ENCODE measurements at regions not wholly inside any gene's neighbourhood (a gene's known extent, or its start where the extent isn't known, plus 50 kb on each side); places are given as distances from the start of the nearest gene placed in this dataset.

GRCh38 chr4:104404361-104404760, 90.3 kb downstream of the CXXC4 start:
- no peak overlapping the region for H3K4me3 ChIP-seq (ENCODE audit: low read depth, low read length)

GRCh38 chr4:104395168-104395614, 99.5 kb downstream of the CXXC4 start:
- no peak for TF ChIP-seq CTCF (IDR thresholded peaks at IDR 0.05; ENCODE audit: low read depth, low read length)
- no peak overlapping the region for H3K4me3 ChIP-seq (ENCODE audit: low read depth, low read length)

More at GRCh38 chr4:104404361-104404760, 90.3 kb downstream of the CXXC4 start:
- no peak for TF ChIP-seq CTCF (IDR thresholded peaks at IDR 0.05; ENCODE audit: low read depth, low read length)

GRCh38 chr4:104394406-104395167, 100.1 kb downstream of the CXXC4 start:
- no peak for TF ChIP-seq CTCF (IDR thresholded peaks at IDR 0.05; ENCODE audit: low read depth, low read length)

GRCh38 chr4:104393655-104394324, 100.9 kb downstream of the CXXC4 start:
- no peak for TF ChIP-seq CTCF (IDR thresholded peaks at IDR 0.05; ENCODE audit: low read depth, low read length)
- H3K4me3 ChIP-seq (ENCODE audit: low read depth, low read length): no peak overlapping the region

More at GRCh38 chr4:104394406-104395167, 100.1 kb downstream of the CXXC4 start:
- no peak overlapping the region for H3K4me3 ChIP-seq (ENCODE audit: low read depth, low read length)

GRCh38 chr4:104385713-104386112, 109.0 kb downstream of the CXXC4 start:
- no peak for TF ChIP-seq CTCF (IDR thresholded peaks at IDR 0.05; ENCODE audit: low read depth, low read length)
- H3K4me3 ChIP-seq (ENCODE audit: low read depth, low read length): no peak overlapping the region

GRCh38 chr4:104382961-104383360, 111.7 kb downstream of the CXXC4 start:
- H3K4me3 ChIP-seq (ENCODE audit: low read depth, low read length): no peak overlapping the region
- TF ChIP-seq CTCF (IDR thresholded peaks at IDR 0.05; ENCODE audit: low read depth, low read length): no peak

- H3K4me3 ChIP-seq (ENCODE audit: low read depth, low read length): no peak overlapping the region
- no peak for TF ChIP-seq CTCF (IDR thresholded peaks at IDR 0.05; ENCODE audit: low read depth, low read length)
Measured at GRCh38 chr4:104381729-104382128, 113.0 kb downstream of the CXXC4 start.

Measured in WI38 (cell line).